HL-60 (cell line): ENCODE measurements at regions not wholly inside any gene's neighbourhood (a gene's known extent, or its start where the extent isn't known, plus 50 kb on each side); places are given as distances from the start of the nearest gene placed in this dataset.

ENCODE experiments used
- TF ChIP-seq, protein P1 (sequence below): IDR thresholded peaks from one replicate; pipeline ENCODE4 v1.5.1; 2011; ENCODE audit warnings: low read length, control low read depth, inconsistent platforms; ENCODE audit not compliant: insufficient read depth
- TF ChIP-seq, protein P2 (sequence below): IDR thresholded peaks from 2 replicates; pipeline ENCODE4 v1.6.1; 2012; ENCODE audit warnings: low read depth; ENCODE audit not compliant: insufficient replicate concordance

DNA sequence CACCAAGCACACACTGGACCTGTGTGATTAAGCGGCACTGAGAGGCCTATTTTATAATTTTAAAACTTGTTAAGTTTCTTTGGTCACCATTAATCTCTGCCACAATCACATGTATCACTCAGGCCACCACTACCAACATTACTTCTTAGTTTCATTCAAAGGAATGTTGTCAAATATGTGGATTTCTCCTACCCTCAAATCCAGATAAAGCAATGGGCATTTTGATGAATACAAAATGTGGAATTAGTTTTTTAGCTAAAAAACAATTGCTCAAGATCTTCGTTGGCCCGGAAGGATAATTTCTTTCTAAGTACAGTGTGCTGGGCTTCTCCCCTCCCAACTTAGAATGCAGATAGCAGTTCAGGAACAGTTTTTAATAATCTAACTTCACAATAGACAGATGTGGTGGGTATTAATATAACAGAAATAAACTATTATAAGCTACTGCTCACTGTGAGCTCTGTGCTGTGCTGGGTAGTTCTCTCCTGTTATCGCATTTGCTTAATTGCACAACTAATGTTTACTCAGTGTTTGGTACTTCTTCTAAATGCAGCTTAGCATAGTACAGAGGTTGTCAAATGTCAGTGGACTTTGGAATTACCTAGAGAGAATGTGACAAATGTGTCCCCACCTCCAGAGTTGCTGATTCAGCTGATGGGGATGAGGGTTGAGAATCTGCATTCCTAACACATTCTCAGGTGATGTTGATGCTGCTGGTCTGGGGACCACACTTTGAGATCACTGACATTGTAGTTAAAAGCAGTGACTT lies 266.7 kb upstream of the AMIGO2 start:
- TF ChIP-seq, protein P1, sequence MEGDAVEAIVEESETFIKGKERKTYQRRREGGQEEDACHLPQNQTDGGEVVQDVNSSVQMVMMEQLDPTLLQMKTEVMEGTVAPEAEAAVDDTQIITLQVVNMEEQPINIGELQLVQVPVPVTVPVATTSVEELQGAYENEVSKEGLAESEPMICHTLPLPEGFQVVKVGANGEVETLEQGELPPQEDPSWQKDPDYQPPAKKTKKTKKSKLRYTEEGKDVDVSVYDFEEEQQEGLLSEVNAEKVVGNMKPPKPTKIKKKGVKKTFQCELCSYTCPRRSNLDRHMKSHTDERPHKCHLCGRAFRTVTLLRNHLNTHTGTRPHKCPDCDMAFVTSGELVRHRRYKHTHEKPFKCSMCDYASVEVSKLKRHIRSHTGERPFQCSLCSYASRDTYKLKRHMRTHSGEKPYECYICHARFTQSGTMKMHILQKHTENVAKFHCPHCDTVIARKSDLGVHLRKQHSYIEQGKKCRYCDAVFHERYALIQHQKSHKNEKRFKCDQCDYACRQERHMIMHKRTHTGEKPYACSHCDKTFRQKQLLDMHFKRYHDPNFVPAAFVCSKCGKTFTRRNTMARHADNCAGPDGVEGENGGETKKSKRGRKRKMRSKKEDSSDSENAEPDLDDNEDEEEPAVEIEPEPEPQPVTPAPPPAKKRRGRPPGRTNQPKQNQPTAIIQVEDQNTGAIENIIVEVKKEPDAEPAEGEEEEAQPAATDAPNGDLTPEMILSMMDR = no peak
- TF ChIP-seq, protein P2, sequence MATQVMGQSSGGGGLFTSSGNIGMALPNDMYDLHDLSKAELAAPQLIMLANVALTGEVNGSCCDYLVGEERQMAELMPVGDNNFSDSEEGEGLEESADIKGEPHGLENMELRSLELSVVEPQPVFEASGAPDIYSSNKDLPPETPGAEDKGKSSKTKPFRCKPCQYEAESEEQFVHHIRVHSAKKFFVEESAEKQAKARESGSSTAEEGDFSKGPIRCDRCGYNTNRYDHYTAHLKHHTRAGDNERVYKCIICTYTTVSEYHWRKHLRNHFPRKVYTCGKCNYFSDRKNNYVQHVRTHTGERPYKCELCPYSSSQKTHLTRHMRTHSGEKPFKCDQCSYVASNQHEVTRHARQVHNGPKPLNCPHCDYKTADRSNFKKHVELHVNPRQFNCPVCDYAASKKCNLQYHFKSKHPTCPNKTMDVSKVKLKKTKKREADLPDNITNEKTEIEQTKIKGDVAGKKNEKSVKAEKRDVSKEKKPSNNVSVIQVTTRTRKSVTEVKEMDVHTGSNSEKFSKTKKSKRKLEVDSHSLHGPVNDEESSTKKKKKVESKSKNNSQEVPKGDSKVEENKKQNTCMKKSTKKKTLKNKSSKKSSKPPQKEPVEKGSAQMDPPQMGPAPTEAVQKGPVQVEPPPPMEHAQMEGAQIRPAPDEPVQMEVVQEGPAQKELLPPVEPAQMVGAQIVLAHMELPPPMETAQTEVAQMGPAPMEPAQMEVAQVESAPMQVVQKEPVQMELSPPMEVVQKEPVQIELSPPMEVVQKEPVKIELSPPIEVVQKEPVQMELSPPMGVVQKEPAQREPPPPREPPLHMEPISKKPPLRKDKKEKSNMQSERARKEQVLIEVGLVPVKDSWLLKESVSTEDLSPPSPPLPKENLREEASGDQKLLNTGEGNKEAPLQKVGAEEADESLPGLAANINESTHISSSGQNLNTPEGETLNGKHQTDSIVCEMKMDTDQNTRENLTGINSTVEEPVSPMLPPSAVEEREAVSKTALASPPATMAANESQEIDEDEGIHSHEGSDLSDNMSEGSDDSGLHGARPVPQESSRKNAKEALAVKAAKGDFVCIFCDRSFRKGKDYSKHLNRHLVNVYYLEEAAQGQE = no peak
